H9 (cell line): ENCODE measurements at regions not wholly inside any gene's neighbourhood (a gene's known extent, or its start where the extent isn't known, plus 50 kb on each side); places are given as distances from the start of the nearest gene placed in this dataset.
A peak's percentile ranks its signal among the peaks of the same experiment; 100 is the strongest.

Experiments used
- DNase-seq: peaks from one replicate; pipeline ENCODE4 v3.0.0-alpha.2; 2017
- H2AFZ ChIP-seq: one replicate; pipeline ENCODE4 v1.6.1; 2013; ENCODE audit warnings: mild to moderate bottlenecking, low read length, control low read depth, moderate library complexity
- H2AK5ac ChIP-seq: 2 replicates; pipeline ENCODE4 v1.6.1; 2013; ENCODE audit warnings: low read length, control low read depth, mixed read lengths; ENCODE audit not compliant: insufficient read length
- H2BK120ac ChIP-seq: one replicate; pipeline ENCODE4 v1.6.1; 2013; ENCODE audit warnings: low read depth, mild to moderate bottlenecking, low read length, control low read depth, inconsistent platforms; ENCODE audit not compliant: poor library complexity, severe bottlenecking
- H2BK12ac ChIP-seq: 2 replicates; pipeline ENCODE4 v1.6.1; 2013; ENCODE audit warnings: low read length, control low read depth, mixed read lengths, low read depth; ENCODE audit not compliant: insufficient read length
- H2BK15ac ChIP-seq: 2 replicates; pipeline ENCODE4 v1.6.1; 2013; ENCODE audit warnings: low read depth, low read length, control low read depth
- H2BK20ac ChIP-seq: one replicate; pipeline ENCODE4 v1.6.1; 2013; ENCODE audit warnings: low read depth, mild to moderate bottlenecking, low read length, control low read depth, inconsistent platforms; ENCODE audit not compliant: poor library complexity, severe bottlenecking
- H2BK5ac ChIP-seq: 2 replicates; pipeline ENCODE4 v1.6.1; 2013; ENCODE audit warnings: low read length, control low read depth, mixed read lengths; ENCODE audit not compliant: insufficient read length
- H3K14ac ChIP-seq: 2 replicates; pipeline ENCODE4 v1.6.1; 2013; ENCODE audit warnings: low read length, control low read depth; ENCODE audit not compliant: insufficient read depth
- H3K18ac ChIP-seq: 2 replicates; pipeline ENCODE4 v1.6.1; 2013; ENCODE audit warnings: low read depth, mild to moderate bottlenecking, mixed read lengths, low read length, control low read depth; ENCODE audit not compliant: insufficient read length
- H3K23ac ChIP-seq: 2 replicates; pipeline ENCODE4 v1.6.1; 2013; ENCODE audit warnings: low read length, control low read depth, mixed read lengths, low read depth; ENCODE audit not compliant: insufficient read length
- H3K23me2 ChIP-seq: 2 replicates; pipeline ENCODE4 v1.6.1; 2013; ENCODE audit warnings: low read depth, mild to moderate bottlenecking, mixed read lengths, low read length, control low read depth; ENCODE audit not compliant: insufficient read length, poor library complexity, severe bottlenecking
- H3K27ac ChIP-seq: 2 replicates; pipeline ENCODE4 v1.5.1; 2013; ENCODE audit warnings: low read length, control low read depth, mixed read lengths, low read depth; ENCODE audit not compliant: insufficient read length
- H3K27me3 ChIP-seq: 2 replicates; pipeline ENCODE4 v1.6.1; 2013; ENCODE audit warnings: low read length, control low read depth, inconsistent platforms; ENCODE audit not compliant: insufficient read depth
- H3K4ac ChIP-seq: 2 replicates; pipeline ENCODE4 v1.6.1; 2013; ENCODE audit warnings: low read depth, mild to moderate bottlenecking, control low read depth, inconsistent platforms, low read length, moderate library complexity
- H3K4me1 ChIP-seq: 2 replicates; pipeline ENCODE4 v1.6.1; 2013; ENCODE audit warnings: low read length, control low read depth, inconsistent platforms; ENCODE audit not compliant: insufficient read depth
- H3K4me2 ChIP-seq: 2 replicates; pipeline ENCODE4 v1.6.1; 2013; ENCODE audit warnings: low read length, control low read depth, mixed read lengths; ENCODE audit not compliant: insufficient read length, insufficient read depth
- H3K56ac ChIP-seq: 2 replicates; pipeline ENCODE4 v1.6.1; 2013; ENCODE audit warnings: low read depth, mild to moderate bottlenecking, mixed read lengths, low read length, control low read depth; ENCODE audit not compliant: insufficient read length
- H3K79me1 ChIP-seq: 2 replicates; pipeline ENCODE4 v1.6.1; 2013; ENCODE audit warnings: low read depth, mild to moderate bottlenecking, moderate library complexity, low read length, control low read depth, inconsistent platforms; ENCODE audit not compliant: insufficient read depth, poor library complexity, severe bottlenecking
- H3K79me2 ChIP-seq: 2 replicates; pipeline ENCODE4 v1.6.1; 2013; ENCODE audit warnings: low read length, control low read depth, inconsistent platforms; ENCODE audit not compliant: insufficient read depth
- H3K9ac ChIP-seq: 2 replicates; pipeline ENCODE4 v1.6.1; 2013; ENCODE audit warnings: low read length, control low read depth, mixed read lengths; ENCODE audit not compliant: insufficient read length; ENCODE audit errors: extremely low read depth
- H3K9me3 ChIP-seq: one replicate; pipeline ENCODE4 v1.6.1; 2013; ENCODE audit warnings: low read depth, low read length, inconsistent platforms; ENCODE audit not compliant: control insufficient read depth
- H3T11ph ChIP-seq: one replicate; pipeline ENCODE4 v1.6.1; 2013; ENCODE audit warnings: mild to moderate bottlenecking, low read length, control low read depth, inconsistent platforms
- H4K20me1 ChIP-seq: one replicate; pipeline ENCODE4 v1.6.1; 2013; ENCODE audit not compliant: control insufficient read depth, insufficient read length, insufficient read depth
- H4K5ac ChIP-seq: 2 replicates; pipeline ENCODE4 v1.6.1; 2013; ENCODE audit warnings: low read depth, mild to moderate bottlenecking, mixed read lengths, low read length, control low read depth; ENCODE audit not compliant: insufficient read length
- H4K8ac ChIP-seq: replicated peaks from 2 replicates; pipeline ENCODE4 v1.6.1; 2013; ENCODE audit warnings: low read length, control low read depth, mixed read lengths, low read depth; ENCODE audit not compliant: insufficient read length
- H4K91ac ChIP-seq: 2 replicates; pipeline ENCODE4 v1.6.1; 2013; ENCODE audit warnings: low read depth, mild to moderate bottlenecking, moderate library complexity, mixed read lengths, low read length, control low read depth; ENCODE audit not compliant: insufficient read length
- H3K27ac Mint-ChIP-seq, 3 experiments: 2 replicates in 2 of 3; 3 replicates in 1 of 3; pipeline ENCODE4 v1.8.0; 2020 to 2021; ENCODE audit warnings: mixed read lengths in 3 of 3, mild to moderate bottlenecking in 1 of 3, moderate library complexity in 1 of 3
- H3K27me3 Mint-ChIP-seq: 2 replicates; pipeline ENCODE4 v1.8.0; 2021; ENCODE audit warnings: low read depth, mild to moderate bottlenecking, moderate library complexity, mixed read lengths
- H3K36me3 Mint-ChIP-seq, 3 experiments: 2 replicates in 2 of 3; 3 replicates in 1 of 3; pipeline ENCODE4 v1.8.0; 2020 to 2021; ENCODE audit warnings: low read depth in 3 of 3, mixed read lengths in 3 of 3; ENCODE audit not compliant: insufficient read depth in 1 of 3
- H3K4me1 Mint-ChIP-seq, 2 experiments: 2 replicates each; pipeline ENCODE4 v1.8.0; 2020; ENCODE audit warnings: mixed read lengths in 2 of 2
- H3K4me3 Mint-ChIP-seq, 2 experiments: 2 replicates in 1 of 2; 3 replicates in 1 of 2; pipeline ENCODE4 v1.8.0; 2020 to 2021; ENCODE audit warnings: mild to moderate bottlenecking in 2 of 2, mixed read lengths in 2 of 2, moderate library complexity in 1 of 2
- H3K9me3 Mint-ChIP-seq, 2 experiments: 2 replicates in 1 of 2; 3 replicates in 1 of 2; pipeline ENCODE4 v1.8.0; 2020; ENCODE audit warnings: mild to moderate bottlenecking in 2 of 2, mixed read lengths in 2 of 2, moderate library complexity in 1 of 2
- WGBS: extraction: QIAGEN DNeasy Blood & Tissue Kit; methylation state at CpG from one replicate; pipeline ENCODE4 v1.1.7; 2013; ENCODE audit warnings: missing lambda C conversion rate, low lambda C conversion rate, mixed read lengths; ENCODE audit not compliant: insufficient read length; ENCODE audit errors: extremely low coverage; 5-methylcytosine and 5-hydroxymethylcytosine counted together
- TF ChIP-seq, protein P1 (sequence below): fragments of 200-600 bp; sonication (generic); conservative IDR thresholded peaks from 3 replicates; pipeline ENCODE4 v1.8.0; 2021; ENCODE audit warnings: antibody characterized with exemption, mild to moderate bottlenecking

DNA sequence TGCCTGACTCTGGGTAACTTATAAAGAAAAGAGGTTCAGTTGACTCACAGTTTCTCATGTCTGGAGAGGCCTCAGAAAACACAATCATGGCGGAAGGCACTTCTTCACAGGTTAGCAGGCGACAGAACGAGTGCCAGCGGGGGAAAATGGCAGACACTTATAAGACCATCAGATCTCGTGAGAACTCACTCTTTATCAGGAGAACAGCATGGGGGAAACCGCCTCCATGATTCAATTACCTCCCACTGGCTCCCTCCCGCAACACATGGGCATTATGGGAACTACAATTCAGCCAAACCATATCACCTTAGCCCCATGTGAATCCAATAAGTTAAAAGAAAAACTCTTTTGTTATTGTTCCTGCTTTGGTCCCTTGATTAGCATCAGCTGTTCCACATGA, 725.2 kb downstream of the LRRIQ3 start:
- Histone ChIP-seq H3K23ac (no peak overlapping the region), H2BK15ac (no peak overlapping the region), H3K79me1 (no peaks in the 10 kb centered on the region), H3K4me1 (no peaks in the 10 kb centered on the region), H3K4me2 (no peak overlapping the region), H2BK5ac (no peak overlapping the region), H4K20me1 (no peaks in the 10 kb centered on the region), H4K91ac (no peak overlapping the region), H4K8ac (no peak overlapping the region), H2AFZ (peak overlapping the region; percentile 42), H2BK12ac (no peak overlapping the region), H3K9ac (no peak overlapping the region), H3K14ac (no peak overlapping the region), H4K5ac (no peak overlapping the region), H2BK120ac (no peak overlapping the region), H2BK20ac (no peak overlapping the region), H3K4ac (no peak overlapping the region), H3K18ac (no peak overlapping the region), H2AK5ac (no peak overlapping the region), H3K79me2 (no peaks in the 10 kb centered on the region), H3K27me3 (no peaks in the 10 kb centered on the region), H3K27ac (no peak overlapping the region), H3K56ac (no peak overlapping the region), H3T11ph (no peak overlapping the region), H3K9me3 (no peaks in the 10 kb centered on the region), H3K23me2 (no peaks in the 10 kb centered on the region)
- Mint-ChIP-seq H3K4me1 (no peaks in the 10 kb centered on the region), H3K27me3 (no peaks in the 10 kb centered on the region), H3K27ac (no peak overlapping the region), H3K9me3 (no peaks in the 10 kb centered on the region), H3K4me3 (no peak overlapping the region), H3K36me3 (no peaks in the 10 kb centered on the region)
- no CpG with 5 or more reads among the region's 7 CpGs for WGBS
- no peak for DNase-seq
- TF ChIP-seq, protein P1, sequence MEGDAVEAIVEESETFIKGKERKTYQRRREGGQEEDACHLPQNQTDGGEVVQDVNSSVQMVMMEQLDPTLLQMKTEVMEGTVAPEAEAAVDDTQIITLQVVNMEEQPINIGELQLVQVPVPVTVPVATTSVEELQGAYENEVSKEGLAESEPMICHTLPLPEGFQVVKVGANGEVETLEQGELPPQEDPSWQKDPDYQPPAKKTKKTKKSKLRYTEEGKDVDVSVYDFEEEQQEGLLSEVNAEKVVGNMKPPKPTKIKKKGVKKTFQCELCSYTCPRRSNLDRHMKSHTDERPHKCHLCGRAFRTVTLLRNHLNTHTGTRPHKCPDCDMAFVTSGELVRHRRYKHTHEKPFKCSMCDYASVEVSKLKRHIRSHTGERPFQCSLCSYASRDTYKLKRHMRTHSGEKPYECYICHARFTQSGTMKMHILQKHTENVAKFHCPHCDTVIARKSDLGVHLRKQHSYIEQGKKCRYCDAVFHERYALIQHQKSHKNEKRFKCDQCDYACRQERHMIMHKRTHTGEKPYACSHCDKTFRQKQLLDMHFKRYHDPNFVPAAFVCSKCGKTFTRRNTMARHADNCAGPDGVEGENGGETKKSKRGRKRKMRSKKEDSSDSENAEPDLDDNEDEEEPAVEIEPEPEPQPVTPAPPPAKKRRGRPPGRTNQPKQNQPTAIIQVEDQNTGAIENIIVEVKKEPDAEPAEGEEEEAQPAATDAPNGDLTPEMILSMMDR, result no peak; the same call in 2 of the 3 replicates
